ENCODE measurements at regions not wholly inside any gene's neighbourhood (a gene's known extent, or its start where the extent isn't known, plus 50 kb on each side); places are given as distances from the start of the nearest gene placed in this dataset.
A peak's percentile ranks its signal among the peaks of the same experiment; 100 is the strongest.

DNA sequence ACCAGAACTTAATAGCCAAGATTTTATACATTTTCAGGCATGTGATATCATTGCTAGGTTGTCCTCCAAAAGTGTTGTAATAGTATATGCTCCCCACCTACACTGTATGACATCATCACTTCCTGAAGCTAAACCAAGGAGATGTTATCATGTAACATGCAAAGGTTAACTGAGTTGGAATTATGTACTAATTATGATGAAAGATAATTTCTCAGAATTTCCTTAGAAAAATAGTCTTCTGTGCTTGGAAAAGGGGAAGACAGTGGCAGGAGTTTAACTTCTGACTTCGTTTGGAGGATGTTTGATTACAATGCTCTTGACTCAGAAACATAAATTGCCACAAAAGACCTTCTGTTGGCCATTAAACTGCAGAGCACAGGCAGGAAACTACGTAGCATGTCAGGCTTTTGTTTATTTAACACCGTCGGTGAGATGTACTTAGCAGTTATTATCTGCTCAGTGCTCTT is 83.6 kb upstream of the GUCY1A1 start:
- POLR2A ChIA-PET, result no interaction called here
- intact Hi-C loops (cut with DNase I, micrococcal nuclease), result no loop called here

DNA sequence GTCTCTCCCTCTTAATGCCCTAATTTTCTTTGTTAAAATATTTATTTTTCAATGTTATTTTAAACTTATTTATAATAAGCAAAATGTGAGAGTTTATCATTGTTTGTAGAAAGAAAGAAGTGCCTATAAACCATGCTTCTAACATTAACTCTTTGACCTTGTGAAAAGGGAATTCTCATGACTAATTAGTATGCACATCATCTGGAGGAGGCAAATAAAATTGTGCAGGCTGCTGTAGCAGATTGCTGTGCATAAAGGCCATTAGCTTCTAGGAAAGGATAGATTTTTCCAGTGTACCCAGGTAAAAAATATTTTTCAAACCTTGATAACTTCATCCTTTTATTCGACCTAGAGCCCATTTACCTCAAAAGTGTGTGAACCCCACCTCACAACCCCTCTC is 84.6 kb upstream of the GUCY1A1 start:
- Mint-ChIP-seq H3K9me3 (no peaks in the 10 kb centered on the region), H3K36me3 (ENCODE audit: low read depth) (no peaks in the 10 kb centered on the region), H3K4me3 (no peak overlapping the region), H3K4me1 (ENCODE audit: low read depth) (peaks cover 13% of the 10 kb centered on the region), H3K27me3 (no peaks in the 10 kb centered on the region), H3K27ac (no peak overlapping the region)
- ATAC-seq (ENCODE audit: poor library complexity), result no peak
- no peak for DNase-seq
- Histone ChIP-seq H3K36me3 (ENCODE audit: insufficient read depth, low read length) (no peaks in the 10 kb centered on the region), H3K9me3 (ENCODE audit: control insufficient read depth in 1 of 2, insufficient read depth in 1 of 2, low read length in 2 of 2) (no peaks in the 10 kb centered on the region), H3K4me1 (ENCODE audit: insufficient read depth, low read length) (no peaks in the 10 kb centered on the region), H3K27ac (ENCODE audit: low read depth in 1 of 2, low read length in 2 of 2) (no peak overlapping the region), H3K27me3 (ENCODE audit: control insufficient read depth in 1 of 2, insufficient read depth in 2 of 2, low read length in 2 of 2) (no peaks in the 10 kb centered on the region), H3K4me3 (ENCODE audit: low read length) (no peak overlapping the region)
- TF ChIP-seq, protein P1, sequence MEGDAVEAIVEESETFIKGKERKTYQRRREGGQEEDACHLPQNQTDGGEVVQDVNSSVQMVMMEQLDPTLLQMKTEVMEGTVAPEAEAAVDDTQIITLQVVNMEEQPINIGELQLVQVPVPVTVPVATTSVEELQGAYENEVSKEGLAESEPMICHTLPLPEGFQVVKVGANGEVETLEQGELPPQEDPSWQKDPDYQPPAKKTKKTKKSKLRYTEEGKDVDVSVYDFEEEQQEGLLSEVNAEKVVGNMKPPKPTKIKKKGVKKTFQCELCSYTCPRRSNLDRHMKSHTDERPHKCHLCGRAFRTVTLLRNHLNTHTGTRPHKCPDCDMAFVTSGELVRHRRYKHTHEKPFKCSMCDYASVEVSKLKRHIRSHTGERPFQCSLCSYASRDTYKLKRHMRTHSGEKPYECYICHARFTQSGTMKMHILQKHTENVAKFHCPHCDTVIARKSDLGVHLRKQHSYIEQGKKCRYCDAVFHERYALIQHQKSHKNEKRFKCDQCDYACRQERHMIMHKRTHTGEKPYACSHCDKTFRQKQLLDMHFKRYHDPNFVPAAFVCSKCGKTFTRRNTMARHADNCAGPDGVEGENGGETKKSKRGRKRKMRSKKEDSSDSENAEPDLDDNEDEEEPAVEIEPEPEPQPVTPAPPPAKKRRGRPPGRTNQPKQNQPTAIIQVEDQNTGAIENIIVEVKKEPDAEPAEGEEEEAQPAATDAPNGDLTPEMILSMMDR (IDR thresholded peaks at IDR 0.05), result no peak
- CTCF ChIA-PET, result no interaction called here
- POLR2A ChIA-PET, result no interaction called here
- intact Hi-C loops (cut with DNase I, micrococcal nuclease), result no loop called here

More for the DNA sequence above, 83.6 kb upstream of the GUCY1A1 start:
- ATAC-seq (ENCODE audit: poor library complexity) (peak; percentile 78), DNase-seq (peak in 3 of 14 experiments; percentile 12 to 27 (median 21))
- H3K27ac Mint-ChIP-seq, result peak overlapping the region; percentile 73
- CTCF ChIA-PET, result no interaction called here
- TF ChIP-seq, protein P1 (IDR thresholded peaks at IDR 0.05), result no peak
- no peaks in the 10 kb centered on the region for H3K27me3 Mint-ChIP-seq
- H3K9me3 Mint-ChIP-seq, result no peaks in the 10 kb centered on the region
- peaks cover 13% of the 10 kb centered on the region for H3K4me1 Mint-ChIP-seq (ENCODE audit: low read depth)
- H3K4me3 Mint-ChIP-seq, result no peak overlapping the region
- H3K4me1 ChIP-seq (ENCODE audit: insufficient read depth, low read length), result no peaks in the 10 kb centered on the region
- no peaks in the 10 kb centered on the region for H3K9me3 ChIP-seq (ENCODE audit: control insufficient read depth in 1 of 2, insufficient read depth in 1 of 2, low read length in 2 of 2)
- no peaks in the 10 kb centered on the region for H3K27me3 ChIP-seq (ENCODE audit: control insufficient read depth in 1 of 2, insufficient read depth in 2 of 2, low read length in 2 of 2)
- H3K27ac ChIP-seq (ENCODE audit: low read depth in 1 of 2, low read length in 2 of 2), result no peak overlapping the region
- H3K36me3 ChIP-seq (ENCODE audit: insufficient read depth, low read length), result no peaks in the 10 kb centered on the region
- H3K36me3 Mint-ChIP-seq (ENCODE audit: low read depth), result no peaks in the 10 kb centered on the region
- no peak overlapping the region for H3K4me3 ChIP-seq (ENCODE audit: low read length)

DNA sequence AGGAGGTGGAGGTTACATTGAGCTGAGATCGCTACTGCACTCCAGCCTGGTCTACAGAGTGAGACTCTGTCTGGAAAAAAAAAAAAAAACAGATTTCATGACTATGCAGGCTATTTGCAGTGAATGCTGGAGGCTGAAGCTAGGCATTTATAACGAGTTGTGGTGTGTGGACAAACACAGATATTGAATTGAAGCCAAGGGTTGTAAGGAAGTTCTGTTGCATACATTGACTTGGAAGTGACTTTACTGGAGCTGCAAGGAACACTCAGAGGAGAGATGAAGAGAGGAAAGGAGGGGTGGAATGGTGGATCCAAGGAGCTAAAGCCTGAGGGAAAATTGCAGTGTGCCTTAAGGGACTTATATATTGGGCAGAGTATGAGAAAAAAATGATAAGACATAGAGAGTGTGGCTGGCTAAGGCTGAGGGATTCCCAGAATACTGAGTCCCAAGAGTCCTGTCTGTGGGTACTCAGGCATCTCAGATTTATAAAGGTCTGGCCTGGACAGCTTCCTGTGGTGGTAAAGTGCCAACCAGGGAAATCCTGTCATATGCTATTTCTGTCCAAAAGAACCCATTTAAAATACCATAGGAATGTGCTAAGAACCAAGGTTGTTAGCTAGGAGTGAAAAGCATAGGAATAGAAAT is 87.8 kb upstream of the GUCY1A1 start:
- no peaks in the 10 kb centered on the region for H3K27me3 Mint-ChIP-seq
- DNase-seq (no peak), ATAC-seq (ENCODE audit: poor library complexity) (no peak)
- ChIA-PET CTCF (no interaction called here), POLR2A (no interaction called here)
- no peak overlapping the region for H3K4me3 Mint-ChIP-seq
- H3K9me3 Mint-ChIP-seq, result no peaks in the 10 kb centered on the region
- TF ChIP-seq, protein P1 (IDR thresholded peaks at IDR 0.05), result no peak
- Histone ChIP-seq H3K36me3 (ENCODE audit: insufficient read depth, low read length) (no peaks in the 10 kb centered on the region), H3K4me3 (ENCODE audit: low read length) (no peak overlapping the region), H3K27ac (ENCODE audit: low read depth in 1 of 2, low read length in 2 of 2) (no peak overlapping the region), H3K27me3 (ENCODE audit: control insufficient read depth in 1 of 2, insufficient read depth in 2 of 2, low read length in 2 of 2) (no peaks in the 10 kb centered on the region), H3K4me1 (ENCODE audit: insufficient read depth, low read length) (no peaks in the 10 kb centered on the region), H3K9me3 (ENCODE audit: control insufficient read depth in 1 of 2, insufficient read depth in 1 of 2, low read length in 2 of 2) (no peaks in the 10 kb centered on the region)
- no peaks in the 10 kb centered on the region for H3K36me3 Mint-ChIP-seq (ENCODE audit: low read depth)
- intact Hi-C loops (cut with DNase I, micrococcal nuclease), result no loop called here
- no peak overlapping the region for H3K27ac Mint-ChIP-seq
- peaks cover 12% of the 10 kb centered on the region for H3K4me1 Mint-ChIP-seq (ENCODE audit: low read depth)

All from CD4-positive, alpha-beta T cell (primary cell).